D341Med (cell line): ENCODE measurements at regions not wholly inside any gene's neighbourhood (a gene's known extent, or its start where the extent isn't known, plus 50 kb on each side); places are given as distances from the start of the nearest gene placed in this dataset.
A peak's percentile ranks its signal among the peaks of the same experiment; 100 is the strongest.
"Not testable (repeated sequence)": the region's sequence is repeated elsewhere in the genome, so short reads cannot be mapped to it uniquely, and the experiment has no call there.

Experiments
- DNase-seq: peaks from one replicate; pipeline ENCODE4 v3.0.0; 2012; ENCODE audit warnings: low spot score

- no peak for DNase-seq
Observed at GRCh38 chr6:101113468-101114260, 232.5 kb upstream of the ASCC3 start.

- peak; percentile 66 for DNase-seq
Observed at GRCh38 chr6:101114703-101115102, 233.6 kb upstream of the ASCC3 start.

DNA sequence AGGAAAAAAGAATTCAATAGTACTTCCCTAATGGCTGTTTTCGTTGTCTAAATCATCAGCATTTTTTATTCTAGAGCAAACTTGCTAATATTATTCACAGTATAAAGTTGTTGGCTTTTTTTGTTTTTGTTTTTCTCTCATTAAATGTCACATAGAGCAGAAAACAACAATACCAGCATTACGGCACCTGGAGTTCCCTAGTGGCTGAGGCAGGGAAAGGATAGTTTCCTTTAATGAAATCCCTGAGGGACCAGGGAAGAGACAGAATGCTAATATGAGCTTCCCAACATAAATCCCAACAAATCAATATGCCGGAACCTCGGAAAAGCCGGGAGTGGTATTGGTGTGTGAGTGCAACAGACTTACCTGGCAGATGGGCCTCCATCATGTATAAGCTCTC, 235.2 kb upstream of the ASCC3 start:
- DNase-seq, result no peak

GRCh38 chr6:101117393-101118135, 236.4 kb upstream of the ASCC3 start:
- no peak for DNase-seq

GRCh38 chr6:101118136-101118396, 236.9 kb upstream of the ASCC3 start:
- no peak for DNase-seq

DNA sequence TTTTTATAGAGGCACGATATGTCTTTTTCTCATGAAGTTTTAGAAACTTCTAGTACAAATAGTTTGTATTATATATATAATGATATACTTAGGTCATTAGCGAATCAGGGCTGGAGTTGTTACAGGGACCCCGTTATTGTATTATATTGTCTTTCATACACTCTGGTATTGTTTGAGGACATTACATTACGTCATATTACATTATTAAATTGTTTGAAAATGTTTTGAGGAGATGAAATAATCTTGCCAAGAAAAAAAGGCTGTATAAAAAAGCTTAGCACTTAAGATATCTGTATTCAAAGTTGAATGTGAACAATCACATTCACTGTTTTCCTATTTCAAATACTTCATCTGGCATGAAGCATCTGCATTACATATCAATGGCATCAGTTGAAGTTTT, 239.6 kb upstream of the ASCC3 start:
- DNase-seq, result no peak

- DNase-seq, result no peak
Observed at GRCh38 chr6:101125380-101125971, 244.3 kb upstream of the ASCC3 start.

DNA sequence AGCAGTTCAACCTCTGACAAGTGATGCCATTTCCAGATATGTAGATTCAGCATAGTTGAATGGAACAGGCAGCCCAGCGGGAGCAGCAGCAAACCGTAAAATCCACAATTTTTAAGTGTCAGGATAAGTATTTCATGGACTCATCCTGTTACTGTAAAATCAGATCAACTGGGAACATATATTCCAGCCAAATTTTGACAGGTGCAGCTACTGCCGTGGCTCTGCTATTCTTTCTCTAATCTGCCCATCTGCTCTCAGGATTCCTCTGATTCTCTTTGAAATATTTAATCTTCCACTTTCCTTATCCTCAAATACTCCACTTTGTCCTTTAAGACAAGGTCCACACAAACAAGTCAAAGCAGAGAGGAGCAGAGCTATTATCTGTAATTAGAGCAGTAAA, 245.4 kb upstream of the ASCC3 start:
- DNase-seq, result peak; percentile 34

DNA sequence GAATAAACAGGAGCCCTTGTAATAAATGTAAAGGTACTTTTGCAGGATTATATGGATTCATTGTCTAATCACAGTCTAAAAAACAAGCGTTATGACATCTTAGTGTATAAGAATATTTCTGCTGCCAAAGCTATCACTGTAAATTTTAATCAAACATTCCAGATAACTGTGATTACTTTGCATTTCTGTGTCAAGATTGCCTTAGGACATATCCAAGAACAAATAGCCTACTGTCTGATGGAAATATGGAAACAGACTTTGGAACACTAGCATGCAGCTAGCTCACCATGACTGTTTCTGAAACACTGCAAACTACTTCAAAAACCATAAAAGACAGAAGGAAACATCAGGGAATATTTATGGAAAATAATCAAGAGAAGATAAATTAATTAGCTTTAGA, 248.7 kb upstream of the ASCC3 start:
- DNase-seq, result no peak

- no peak for DNase-seq
Observed at GRCh38 chr6:101146389-101146788, 247.1 kb upstream of the GRIK2 start.

- no peak for DNase-seq
Observed at GRCh38 chr6:101150226-101150625, 243.3 kb upstream of the GRIK2 start.

GRCh38 chr6:101157638-101158037, 235.9 kb upstream of the GRIK2 start:
- not testable (repeated sequence) for DNase-seq

GRCh38 chr6:101163611-101164010, 229.9 kb upstream of the GRIK2 start:
- peak; percentile 38 for DNase-seq

DNA sequence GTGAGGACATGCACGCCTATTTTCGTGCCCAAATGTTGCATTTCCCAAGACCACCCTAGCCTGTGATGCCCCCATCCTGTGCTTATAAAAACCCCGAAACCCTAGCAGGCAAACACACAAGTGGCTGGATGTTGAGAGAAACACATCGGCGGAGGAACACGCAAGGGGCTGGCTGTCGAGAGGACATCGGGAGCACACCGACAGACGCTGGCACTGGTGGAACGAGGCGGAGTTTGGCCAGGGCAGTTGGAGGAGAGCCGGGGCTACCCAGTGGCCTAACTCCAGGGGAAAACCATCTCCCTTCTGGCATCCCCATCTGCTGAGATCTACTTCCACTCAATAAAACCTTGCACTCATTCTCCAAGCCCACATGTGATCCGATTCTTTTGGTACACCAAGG, 225.9 kb upstream of the GRIK2 start:
- DNase-seq, result no peak

DNA sequence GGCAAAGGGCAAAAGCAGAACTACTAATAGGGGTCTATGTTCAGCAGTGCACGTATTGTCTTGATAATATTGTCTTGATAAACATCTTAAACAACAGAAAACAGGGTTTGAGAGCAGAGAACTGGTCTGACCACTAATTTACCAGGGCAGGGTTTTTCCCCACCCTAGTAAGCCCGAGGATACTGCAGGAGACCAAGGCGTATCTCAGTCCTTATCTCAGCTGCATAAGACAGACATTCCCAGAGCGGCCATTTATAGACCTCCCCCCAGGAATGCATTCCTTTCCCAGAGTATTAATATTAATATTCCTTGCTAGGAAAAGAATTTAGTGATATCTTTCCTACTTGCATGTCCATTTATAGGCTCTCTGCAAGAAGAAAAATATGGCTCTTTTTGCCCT, 222.5 kb upstream of the GRIK2 start:
- DNase-seq, result not testable (repeated sequence)

- DNase-seq, result no peak
Observed at GRCh38 chr6:101178748-101179147, 214.8 kb upstream of the GRIK2 start.

- DNase-seq, result no peak
Observed at GRCh38 chr6:101181006-101181405, 212.5 kb upstream of the GRIK2 start.

- DNase-seq, result not testable (repeated sequence)
Observed at GRCh38 chr6:101188285-101188798, 205.2 kb upstream of the GRIK2 start.

DNA sequence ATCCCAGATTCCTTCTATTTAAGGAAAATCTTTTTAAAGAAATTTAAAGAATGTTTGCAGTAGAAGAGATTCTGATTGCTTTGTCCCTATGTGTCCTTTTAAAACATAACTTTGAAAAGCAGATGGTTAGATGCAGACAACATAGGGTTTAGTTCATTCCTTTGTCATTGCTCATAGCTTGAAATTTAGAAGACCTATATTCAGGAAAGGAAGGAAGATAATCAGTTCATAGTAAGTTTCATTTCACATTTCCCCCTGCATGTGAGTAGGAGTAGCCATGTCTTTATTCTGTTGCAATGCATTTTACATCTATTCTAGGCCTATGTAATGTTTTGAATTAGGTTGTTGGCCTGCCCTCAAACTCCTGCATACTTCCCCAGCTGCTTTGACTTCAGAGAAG, 197.9 kb upstream of the GRIK2 start:
- DNase-seq, result no peak

DNA sequence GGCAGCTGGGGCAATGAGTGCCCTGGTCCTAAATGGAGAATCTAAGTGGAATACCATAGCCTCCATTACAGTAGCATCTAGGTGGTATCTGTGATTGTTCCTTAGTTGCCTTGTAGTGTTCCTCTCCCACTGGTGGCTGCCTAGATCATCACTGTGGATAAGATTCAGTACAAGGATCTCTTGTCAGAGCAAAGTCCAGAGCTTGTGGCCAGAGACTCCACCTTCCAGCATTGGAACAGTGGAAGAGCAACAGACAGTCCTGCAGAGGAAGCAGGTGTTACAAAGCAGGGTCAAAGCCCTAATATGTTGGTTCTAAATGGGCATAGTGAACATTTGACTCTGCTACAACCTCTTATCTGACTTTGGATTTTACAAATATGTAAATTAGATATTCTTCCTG, 194.1 kb upstream of the GRIK2 start:
- no peak for DNase-seq

DNA sequence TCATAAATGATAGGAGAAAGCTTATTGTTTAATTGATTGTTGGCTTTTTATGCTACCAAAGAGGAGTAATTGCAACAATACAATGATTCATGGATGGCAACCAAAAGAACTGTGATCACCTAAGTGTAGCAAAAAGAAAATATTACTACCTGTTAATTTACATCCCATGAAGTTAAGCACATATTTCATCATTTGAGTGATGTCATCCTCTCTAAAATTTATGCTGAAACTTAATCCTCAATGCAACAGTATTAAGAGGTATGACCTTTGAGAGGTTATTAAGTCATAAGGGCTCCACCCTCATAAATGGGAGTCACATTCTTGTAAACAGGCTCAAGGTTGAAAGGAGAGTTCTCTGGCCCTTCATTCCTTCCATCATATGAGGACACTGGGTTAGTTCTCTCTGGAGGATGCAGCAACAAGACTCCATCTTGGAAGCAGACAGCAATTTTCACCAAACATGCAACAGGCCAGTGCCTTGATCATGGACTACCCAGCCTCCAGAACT, 190.6 kb upstream of the GRIK2 start:
- no peak for DNase-seq

DNA sequence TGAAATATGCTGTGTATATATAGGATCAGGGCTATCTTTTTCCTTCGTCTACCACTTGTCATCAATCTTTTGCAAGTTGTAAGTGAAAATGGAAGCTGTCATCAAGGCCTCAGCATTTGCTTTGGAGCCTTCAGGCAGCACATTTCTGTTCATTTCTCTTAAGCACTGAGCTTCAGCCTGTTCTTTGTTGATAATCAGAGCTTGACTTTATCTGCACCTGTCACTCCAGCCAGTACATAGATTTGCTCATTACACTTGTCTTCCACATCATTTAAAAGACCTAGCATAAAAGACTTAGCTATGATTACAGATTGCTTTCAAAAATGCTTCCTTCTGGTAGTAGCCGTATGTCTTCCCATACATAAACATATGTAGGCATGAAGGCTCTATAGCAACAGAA, 189.8 kb upstream of the GRIK2 start:
- no peak for DNase-seq

- no peak for DNase-seq
Observed at GRCh38 chr6:101208152-101208551, 185.4 kb upstream of the GRIK2 start.
